Left ventricle myocardium inferior (tissue), 1 donor: ENCODE measurements at regions not wholly inside any gene's neighbourhood (a gene's known extent, or its start where the extent isn't known, plus 50 kb on each side); places are given as distances from the start of the nearest gene placed in this dataset.

Experiments
- DNase-seq: peaks from one replicate; pipeline ENCODE4 v3.0.0-alpha.2; 2020
- H3K27ac ChIP-seq: fragments of 200-600 bp; replicated peaks from 2 replicates; pipeline ENCODE4 v1.8.0; 2021
- H3K27me3 ChIP-seq: fragments of 200-600 bp; 2 replicates; pipeline ENCODE4 v1.8.0; 2021; ENCODE audit warnings: low read depth
- H3K36me3 ChIP-seq: fragments of 200-600 bp; 2 replicates; pipeline ENCODE4 v1.8.0; 2021
- H3K4me1 ChIP-seq: fragments of 200-600 bp; 2 replicates; pipeline ENCODE4 v1.8.0; 2021
- H3K4me3 ChIP-seq: fragments of 200-600 bp; 2 replicates; pipeline ENCODE4 v1.8.0; 2021; ENCODE audit warnings: mild to moderate bottlenecking, moderate library complexity
- H3K9me3 ChIP-seq: fragments of 200-600 bp; replicated peaks from 2 replicates; pipeline ENCODE4 v1.8.0; 2021
- intact Hi-C: fragments of 100-400 bp; cut with micrococcal nuclease; formaldehyde crosslinking; loops from one replicate; pipeline ENCODE4 v1.11.0; 2022
- TF ChIP-seq, protein P1 (sequence below): fragments of 200-600 bp; IDR thresholded peaks from 2 replicates; pipeline ENCODE4 v1.8.0; 2021; ENCODE audit warnings: antibody characterized with exemption, mild to moderate bottlenecking, borderline replicate concordance
- donor health status: DM: no; HTN: yes; CAD: no; lungs with severe emphysema.

- H3K9me3 ChIP-seq: no peaks in the 10 kb centered on the region
- intact Hi-C loops: no loop called here
- no peaks in the 10 kb centered on the region for H3K27me3 ChIP-seq
- H3K4me1 ChIP-seq: peaks cover 62% of the 10 kb centered on the region
- H3K27ac ChIP-seq: peak overlapping the region; percentile 88
- no peak overlapping the region for H3K4me3 ChIP-seq
- DNase-seq: no peak
- H3K36me3 ChIP-seq: no peaks in the 10 kb centered on the region
- TF ChIP-seq, protein P1, sequence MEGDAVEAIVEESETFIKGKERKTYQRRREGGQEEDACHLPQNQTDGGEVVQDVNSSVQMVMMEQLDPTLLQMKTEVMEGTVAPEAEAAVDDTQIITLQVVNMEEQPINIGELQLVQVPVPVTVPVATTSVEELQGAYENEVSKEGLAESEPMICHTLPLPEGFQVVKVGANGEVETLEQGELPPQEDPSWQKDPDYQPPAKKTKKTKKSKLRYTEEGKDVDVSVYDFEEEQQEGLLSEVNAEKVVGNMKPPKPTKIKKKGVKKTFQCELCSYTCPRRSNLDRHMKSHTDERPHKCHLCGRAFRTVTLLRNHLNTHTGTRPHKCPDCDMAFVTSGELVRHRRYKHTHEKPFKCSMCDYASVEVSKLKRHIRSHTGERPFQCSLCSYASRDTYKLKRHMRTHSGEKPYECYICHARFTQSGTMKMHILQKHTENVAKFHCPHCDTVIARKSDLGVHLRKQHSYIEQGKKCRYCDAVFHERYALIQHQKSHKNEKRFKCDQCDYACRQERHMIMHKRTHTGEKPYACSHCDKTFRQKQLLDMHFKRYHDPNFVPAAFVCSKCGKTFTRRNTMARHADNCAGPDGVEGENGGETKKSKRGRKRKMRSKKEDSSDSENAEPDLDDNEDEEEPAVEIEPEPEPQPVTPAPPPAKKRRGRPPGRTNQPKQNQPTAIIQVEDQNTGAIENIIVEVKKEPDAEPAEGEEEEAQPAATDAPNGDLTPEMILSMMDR: no peak
Measured at GRCh38 chr6:11366183-11366933, 133.9 kb upstream of the NEDD9 start.

GRCh38 chr6:11364971-11365397 is 132.5 kb upstream of the NEDD9 start:
- Histone ChIP-seq H3K27ac (peak overlapping the region; percentile 88), H3K27me3 (no peaks in the 10 kb centered on the region), H3K4me3 (no peak overlapping the region), H3K9me3 (no peaks in the 10 kb centered on the region), H3K36me3 (no peaks in the 10 kb centered on the region), H3K4me1 (peaks cover 52% of the 10 kb centered on the region)
- TF ChIP-seq, protein P1: no peak
- no peak for DNase-seq
- intact Hi-C loops: no loop called here

DNA sequence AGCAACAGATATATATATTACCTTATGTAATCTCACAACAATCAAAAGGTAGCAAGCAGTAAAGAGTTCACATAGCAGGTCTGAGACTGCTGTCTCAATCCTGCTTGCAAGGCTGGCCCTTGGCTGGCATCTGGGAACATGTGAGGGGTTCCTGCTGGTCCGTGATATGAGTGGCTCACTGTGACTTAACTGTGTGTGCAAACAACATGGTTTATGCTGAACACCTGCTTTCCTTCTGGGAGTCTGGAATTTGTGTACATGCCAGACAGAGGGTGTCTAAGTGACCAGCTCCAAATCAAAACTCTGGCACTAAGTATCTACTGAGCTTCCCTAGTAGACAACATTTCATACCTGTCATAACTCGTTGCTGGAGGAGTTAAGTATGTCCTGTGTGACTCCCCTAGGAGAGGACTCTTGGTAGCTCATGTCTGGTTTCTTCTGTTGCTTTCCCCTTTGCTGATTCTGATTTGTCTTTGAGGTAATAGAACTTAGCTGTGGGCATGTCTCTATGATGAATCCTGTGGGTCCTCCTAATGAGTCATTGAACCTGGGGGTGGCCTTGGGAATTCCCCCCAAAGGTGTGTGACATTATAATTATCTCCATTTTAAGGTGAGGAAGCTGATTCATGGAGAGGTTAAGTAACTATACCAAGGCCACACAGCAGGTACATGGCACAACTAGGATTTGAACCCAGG is 131.6 kb upstream of the NEDD9 start:
- intact Hi-C loops: no loop called here
- DNase-seq: no peak
- Histone ChIP-seq H3K9me3 (no peaks in the 10 kb centered on the region), H3K27me3 (no peaks in the 10 kb centered on the region), H3K4me1 (peaks cover 46% of the 10 kb centered on the region), H3K4me3 (no peak overlapping the region), H3K36me3 (no peaks in the 10 kb centered on the region), H3K27ac (peak overlapping the region; percentile 88)
- TF ChIP-seq, protein P1: no peak

GRCh38 chr6:11362564-11362963 is 130.1 kb upstream of the NEDD9 start:
- intact Hi-C loops: no loop called here
- Histone ChIP-seq H3K4me3 (no peak overlapping the region), H3K27ac (peak overlapping the region; percentile 88), H3K4me1 (peaks cover 46% of the 10 kb centered on the region), H3K36me3 (no peaks in the 10 kb centered on the region), H3K27me3 (no peaks in the 10 kb centered on the region), H3K9me3 (no peaks in the 10 kb centered on the region)
- no peak for DNase-seq
- TF ChIP-seq, protein P1: no peak

DNA sequence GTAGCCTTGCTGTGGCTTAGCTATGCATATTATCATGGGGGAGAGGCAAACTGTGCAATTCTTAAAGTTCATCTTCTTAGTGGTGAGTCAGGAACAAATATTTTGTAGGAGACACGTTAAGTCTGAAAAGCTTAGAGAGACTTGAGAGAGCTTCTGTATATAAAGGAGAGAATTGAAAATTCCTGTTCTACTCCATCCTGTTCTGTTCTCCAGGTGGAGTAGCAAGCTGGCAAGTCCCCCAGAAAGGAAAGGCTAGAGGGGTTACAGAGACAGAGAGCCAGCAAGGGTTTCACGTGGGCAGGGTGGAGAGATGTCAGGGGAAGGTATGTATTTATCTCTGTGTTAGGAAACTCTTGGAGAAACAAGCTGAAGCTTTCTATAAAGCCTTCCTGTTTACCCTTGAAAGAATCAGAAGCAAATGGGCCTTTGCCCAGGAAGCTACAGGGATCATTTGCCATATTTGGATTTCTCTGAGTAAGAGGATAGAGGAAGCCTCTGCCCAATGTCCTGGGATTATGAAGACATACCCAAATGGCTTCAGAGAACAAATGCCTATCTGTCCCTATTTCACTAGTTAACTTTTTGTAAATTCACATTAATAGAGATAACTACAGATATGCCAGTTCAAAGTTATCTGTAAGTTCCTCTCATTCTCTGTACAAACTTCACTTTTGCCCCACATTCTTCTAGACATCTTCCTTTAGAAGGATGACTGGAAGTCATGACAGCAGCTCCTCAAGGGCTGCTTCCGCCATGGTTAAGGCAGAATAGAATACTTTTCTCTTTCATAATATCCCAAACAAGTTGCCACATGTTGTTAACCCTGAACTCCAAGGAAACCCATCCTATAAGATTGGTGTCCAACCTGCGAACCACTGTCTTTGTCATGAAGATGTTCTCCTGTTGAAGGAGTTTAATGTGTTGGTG is 126.7 kb upstream of the NEDD9 start:
- TF ChIP-seq, protein P1: no peak
- H3K4me1 ChIP-seq: peaks cover 56% of the 10 kb centered on the region
- intact Hi-C loops: loop anchor here (10.0 kb wide), 1 partner anchor 124 kb away; the partner anchor contains the start of gene NEDD9

More for the DNA sequence above, 126.7 kb upstream of the NEDD9 start:
- no peak for DNase-seq
- Histone ChIP-seq H3K27me3 (no peaks in the 10 kb centered on the region), H3K4me3 (no peak overlapping the region), H3K36me3 (no peaks in the 10 kb centered on the region), H3K27ac (peak overlapping the region; percentile 93), H3K9me3 (no peaks in the 10 kb centered on the region)
